ENCODE measurements at regions not wholly inside any gene's neighbourhood (a gene's known extent, or its start where the extent isn't known, plus 50 kb on each side); places are given as distances from the start of the nearest gene placed in this dataset.
"Not testable (repeated sequence)": the region's sequence is repeated elsewhere in the genome, so short reads cannot be mapped to it uniquely, and the experiment has no call there.

DNA sequence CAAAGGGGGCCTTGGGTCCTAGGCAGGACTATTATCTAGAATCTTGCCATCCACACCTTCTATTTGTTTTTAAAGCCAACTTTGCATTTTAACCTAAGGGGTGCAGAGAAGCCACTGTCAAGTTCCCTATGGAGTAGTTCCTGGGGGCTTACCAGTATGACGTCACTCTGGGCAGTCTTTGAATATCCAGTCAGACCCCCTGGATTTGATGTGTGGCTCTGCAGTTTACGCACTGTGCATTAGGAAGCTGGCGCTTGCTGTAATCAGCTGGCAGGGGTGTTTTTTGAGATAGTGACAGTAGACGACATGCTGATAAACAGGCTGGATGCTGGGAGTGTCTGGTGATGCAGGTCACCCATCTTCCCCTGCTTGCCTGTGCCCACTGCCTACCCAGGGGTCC is 892.7 kb upstream of the ZNF722 start:
- Histone ChIP-seq H3K4me2 (ENCODE audit: low read depth, low read length, poor library complexity, severe bottlenecking) (no peak overlapping the region), H2AFZ (ENCODE audit: low read depth, low read length, severe bottlenecking) (no peak overlapping the region), H3K9me3 (ENCODE audit: insufficient read depth, low read length) (peaks cover 12% of the 10 kb centered on the region; the same call in 1 of the 2 replicates)

DNA sequence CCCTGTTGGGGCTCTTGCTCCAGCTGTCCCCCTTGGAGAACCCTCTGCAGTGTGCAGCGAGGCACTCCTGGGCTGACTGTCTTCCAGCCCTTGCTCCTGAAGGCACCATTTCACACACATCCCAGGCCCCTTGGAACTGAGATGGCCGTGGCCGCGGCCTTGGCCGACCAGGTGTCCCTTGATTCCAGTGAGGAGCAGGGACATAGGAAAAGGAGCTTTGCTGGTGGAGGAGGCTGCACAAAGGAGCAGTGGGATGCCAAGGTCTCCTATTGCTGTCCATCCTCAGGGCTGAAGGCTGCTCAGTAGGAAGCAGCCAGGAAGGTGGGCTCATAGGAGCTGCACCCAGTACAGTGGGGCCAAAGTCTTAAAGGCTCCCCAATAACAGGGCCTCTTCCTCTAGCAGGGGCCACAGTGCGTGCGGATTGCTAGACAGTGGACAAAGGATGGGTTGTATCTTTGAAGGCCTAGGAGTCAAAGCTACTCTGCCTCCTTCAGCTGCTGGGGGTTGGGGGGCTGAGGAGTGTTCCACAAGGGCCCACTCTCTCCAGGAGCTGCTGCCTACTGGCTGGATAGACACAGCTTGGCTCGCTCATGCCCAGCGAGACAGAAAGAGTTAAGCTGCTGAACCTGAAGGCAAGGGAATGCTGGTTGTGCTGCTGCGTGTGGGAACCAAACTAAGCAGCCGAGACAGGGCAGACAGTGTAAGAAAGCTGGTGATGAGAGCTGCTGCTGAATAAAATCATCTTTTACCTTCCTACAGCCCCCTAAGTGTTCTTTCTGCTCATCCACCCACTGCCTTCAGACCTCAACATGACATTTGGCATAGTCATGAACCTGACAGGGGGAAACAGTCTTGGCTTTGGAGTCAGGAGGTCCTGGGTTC is 891.9 kb upstream of the ZNF722 start:
- Histone ChIP-seq H3K9me3 (ENCODE audit: insufficient read depth, low read length) (peaks cover 9% of the 10 kb centered on the region; the same call in 1 of the 2 replicates), H3F3A (ENCODE audit: insufficient read depth) (no peaks in the 10 kb centered on the region), H3K36me3 (ENCODE audit: low read length) (no peaks in the 10 kb centered on the region), H3K79me2 (ENCODE audit: insufficient read depth, low read length) (no peaks in the 10 kb centered on the region), H3K27me3 (ENCODE audit: low read length) (no peaks in the 10 kb centered on the region), H3K4me2 (ENCODE audit: low read depth, low read length, poor library complexity, severe bottlenecking) (no peak overlapping the region), H2AFZ (ENCODE audit: low read depth, low read length, severe bottlenecking) (no peak overlapping the region), H4K20me1 (ENCODE audit: low read depth, low read length) (no peaks in the 10 kb centered on the region), H3K9me2 (replicated peaks; ENCODE audit: insufficient read depth, low read length) (no peaks in the 10 kb centered on the region; the same call in 1 of the 2 replicates), H3K4me3 (ENCODE audit: insufficient read depth, low read length, poor library complexity, severe bottlenecking) (no peak overlapping the region), H3K9ac (ENCODE audit: low read length) (no peak overlapping the region), H3K27ac (ENCODE audit: low read depth, low read length) (no peak overlapping the region)
- TF ChIP-seq EZH2phosphoT487 (conservative IDR thresholded peaks at IDR 0.05; ENCODE audit: low read length), result no peak
- TF ChIP-seq, protein P1, sequence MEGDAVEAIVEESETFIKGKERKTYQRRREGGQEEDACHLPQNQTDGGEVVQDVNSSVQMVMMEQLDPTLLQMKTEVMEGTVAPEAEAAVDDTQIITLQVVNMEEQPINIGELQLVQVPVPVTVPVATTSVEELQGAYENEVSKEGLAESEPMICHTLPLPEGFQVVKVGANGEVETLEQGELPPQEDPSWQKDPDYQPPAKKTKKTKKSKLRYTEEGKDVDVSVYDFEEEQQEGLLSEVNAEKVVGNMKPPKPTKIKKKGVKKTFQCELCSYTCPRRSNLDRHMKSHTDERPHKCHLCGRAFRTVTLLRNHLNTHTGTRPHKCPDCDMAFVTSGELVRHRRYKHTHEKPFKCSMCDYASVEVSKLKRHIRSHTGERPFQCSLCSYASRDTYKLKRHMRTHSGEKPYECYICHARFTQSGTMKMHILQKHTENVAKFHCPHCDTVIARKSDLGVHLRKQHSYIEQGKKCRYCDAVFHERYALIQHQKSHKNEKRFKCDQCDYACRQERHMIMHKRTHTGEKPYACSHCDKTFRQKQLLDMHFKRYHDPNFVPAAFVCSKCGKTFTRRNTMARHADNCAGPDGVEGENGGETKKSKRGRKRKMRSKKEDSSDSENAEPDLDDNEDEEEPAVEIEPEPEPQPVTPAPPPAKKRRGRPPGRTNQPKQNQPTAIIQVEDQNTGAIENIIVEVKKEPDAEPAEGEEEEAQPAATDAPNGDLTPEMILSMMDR (IDR thresholded peaks at IDR 0.05; ENCODE audit: insufficient read depth, low read length, poor library complexity, severe bottlenecking), result no peak

More for the DNA sequence above, 892.7 kb upstream of the ZNF722 start:
- H3K79me2 ChIP-seq (ENCODE audit: insufficient read depth, low read length), result no peaks in the 10 kb centered on the region
- no peaks in the 10 kb centered on the region; the same call in 1 of the 2 replicates for H3K9me2 ChIP-seq (replicated peaks; ENCODE audit: insufficient read depth, low read length)
- H3F3A ChIP-seq (ENCODE audit: insufficient read depth), result no peaks in the 10 kb centered on the region
- no peak overlapping the region for H3K4me3 ChIP-seq (ENCODE audit: insufficient read depth, low read length, poor library complexity, severe bottlenecking)
- H3K27ac ChIP-seq (ENCODE audit: low read depth, low read length), result no peak overlapping the region
- H3K27me3 ChIP-seq (ENCODE audit: low read length), result no peaks in the 10 kb centered on the region
- H3K9ac ChIP-seq (ENCODE audit: low read length), result no peak overlapping the region
- H3K36me3 ChIP-seq (ENCODE audit: low read length), result no peaks in the 10 kb centered on the region
- no peaks in the 10 kb centered on the region for H4K20me1 ChIP-seq (ENCODE audit: low read depth, low read length)
- TF ChIP-seq, protein P1 (IDR thresholded peaks at IDR 0.05; ENCODE audit: insufficient read depth, low read length, poor library complexity, severe bottlenecking), result no peak
- no peak for TF ChIP-seq EZH2phosphoT487 (conservative IDR thresholded peaks at IDR 0.05; ENCODE audit: low read length)

DNA sequence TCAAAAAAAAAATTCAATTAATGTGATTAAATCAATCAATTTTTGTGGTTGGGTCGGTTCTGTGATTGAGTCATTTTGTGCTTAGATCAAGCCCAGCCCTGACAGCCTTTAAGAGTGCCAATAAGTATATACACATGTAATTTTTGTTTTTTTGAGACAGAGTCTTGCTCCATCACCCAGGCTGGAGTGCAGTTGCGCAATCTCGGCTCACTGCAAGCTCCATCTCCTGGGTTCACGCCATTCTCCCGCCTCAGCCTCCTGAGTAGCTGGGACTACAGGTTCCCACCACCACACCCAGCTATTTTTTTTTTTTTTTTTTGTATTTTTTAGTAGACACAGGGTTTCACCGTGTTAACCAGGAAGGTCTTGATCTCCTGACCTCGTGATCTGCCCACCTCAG is 887.1 kb upstream of the ZNF722 start:
- not testable (repeated sequence) for H3K36me3 ChIP-seq (ENCODE audit: low read length); H3F3A ChIP-seq (ENCODE audit: insufficient read depth); H4K20me1 ChIP-seq (ENCODE audit: low read depth, low read length); H3K27ac ChIP-seq (ENCODE audit: low read depth, low read length); H3K9ac ChIP-seq (ENCODE audit: low read length); H3K27me3 ChIP-seq (ENCODE audit: low read length); H3K4me2 ChIP-seq (ENCODE audit: low read depth, low read length, poor library complexity, severe bottlenecking); H3K9me2 ChIP-seq (replicated peaks; ENCODE audit: insufficient read depth, low read length); H3K79me2 ChIP-seq (ENCODE audit: insufficient read depth, low read length); H3K4me3 ChIP-seq (ENCODE audit: insufficient read depth, low read length, poor library complexity, severe bottlenecking); H2AFZ ChIP-seq (ENCODE audit: low read depth, low read length, severe bottlenecking)
- H3K9me3 ChIP-seq (ENCODE audit: insufficient read depth, low read length), result peaks cover 19% of the 10 kb centered on the region; the same call in 1 of the 2 replicates
